HUES64 (cell line): ENCODE measurements at regions not wholly inside any gene's neighbourhood (a gene's known extent, or its start where the extent isn't known, plus 50 kb on each side); places are given as distances from the start of the nearest gene placed in this dataset.

Experiments
- H3K27ac ChIP-seq: 2 replicates; pipeline ENCODE4 v1.7.0; 2013; ENCODE audit warnings: low read depth, low read length, inconsistent platforms
- H3K27me3 ChIP-seq: 2 replicates; pipeline ENCODE4 v1.6.1; 2013; ENCODE audit warnings: mild to moderate bottlenecking, low read length; ENCODE audit not compliant: insufficient read depth
- H3K36me3 ChIP-seq: 2 replicates; pipeline ENCODE4 v1.6.1; 2013; ENCODE audit warnings: mild to moderate bottlenecking, low read length; ENCODE audit not compliant: insufficient read depth
- H3K4me1 ChIP-seq: 2 replicates; pipeline ENCODE4 v1.6.1; 2013; ENCODE audit warnings: mild to moderate bottlenecking, low read length, moderate library complexity; ENCODE audit not compliant: insufficient read depth
- H3K4me3 ChIP-seq: 2 replicates; pipeline ENCODE4 v1.5.1; 2013; ENCODE audit warnings: mild to moderate bottlenecking, low read length, moderate library complexity
- H3K9ac ChIP-seq: 2 replicates; pipeline ENCODE4 v1.6.1; 2013; ENCODE audit warnings: mild to moderate bottlenecking, low read depth, low read length
- H3K9me3 ChIP-seq: 2 replicates; pipeline ENCODE4 v1.6.1; 2013; ENCODE audit warnings: low read depth, low read length; ENCODE audit not compliant: insufficient read depth
- WGBS: fragments of 150-250, 120-280 bp; methylation state at CpG from one replicate; pipeline ENCODE4 v1.1.7; 2013; ENCODE audit warnings: missing lambda C conversion rate; 5-methylcytosine and 5-hydroxymethylcytosine counted together

GRCh38 chr13:63190742-63191141, 1775.1 kb upstream of the PCDH20 start:
- H3K36me3 ChIP-seq: no peaks in the 10 kb centered on the region
- no peaks in the 10 kb centered on the region; the same call in 1 of the 2 replicates for H3K4me1 ChIP-seq
- H3K9me3 ChIP-seq: no peaks in the 10 kb centered on the region
- no peak overlapping the region for H3K27ac ChIP-seq
- no peak overlapping the region for H3K9ac ChIP-seq
- no peak overlapping the region for H3K4me3 ChIP-seq
- WGBS: over 99% methylated on average over 5 of the region's 5 CpGs
- no peaks in the 10 kb centered on the region for H3K27me3 ChIP-seq

GRCh38 chr13:63190219-63190618, 1774.6 kb upstream of the PCDH20 start:
- H3K36me3 ChIP-seq: no peaks in the 10 kb centered on the region
- no peak overlapping the region for H3K27ac ChIP-seq
- peaks cover under 1% of the 10 kb centered on the region; the same call in 1 of the 2 replicates for H3K4me1 ChIP-seq
- no peak overlapping the region for H3K4me3 ChIP-seq
- WGBS: 95% methylated on average over 2 of the region's 2 CpGs
- H3K9ac ChIP-seq: no peak overlapping the region
- H3K27me3 ChIP-seq: no peaks in the 10 kb centered on the region
- H3K9me3 ChIP-seq: no peaks in the 10 kb centered on the region

DNA sequence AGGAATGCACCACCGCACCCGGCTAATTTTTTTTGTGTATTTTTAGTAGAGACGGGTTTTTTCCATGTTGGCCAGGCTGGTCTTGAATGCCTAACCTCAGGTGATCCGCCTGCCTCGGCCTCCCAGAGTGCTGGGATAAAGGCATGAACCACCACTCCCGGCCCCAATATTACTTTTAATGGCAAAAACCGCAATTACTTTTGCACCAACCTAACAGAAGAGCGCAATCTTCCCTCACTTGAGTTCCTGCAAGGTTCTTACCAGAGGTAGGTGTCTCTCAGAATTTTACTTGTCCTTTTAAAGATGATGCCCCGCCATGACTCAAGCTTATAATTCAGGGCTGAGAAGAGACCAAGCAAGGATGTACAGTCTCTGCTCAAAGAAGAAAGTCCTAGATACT, 1774.1 kb upstream of the PCDH20 start:
- no peaks in the 10 kb centered on the region for H3K9me3 ChIP-seq

DNA sequence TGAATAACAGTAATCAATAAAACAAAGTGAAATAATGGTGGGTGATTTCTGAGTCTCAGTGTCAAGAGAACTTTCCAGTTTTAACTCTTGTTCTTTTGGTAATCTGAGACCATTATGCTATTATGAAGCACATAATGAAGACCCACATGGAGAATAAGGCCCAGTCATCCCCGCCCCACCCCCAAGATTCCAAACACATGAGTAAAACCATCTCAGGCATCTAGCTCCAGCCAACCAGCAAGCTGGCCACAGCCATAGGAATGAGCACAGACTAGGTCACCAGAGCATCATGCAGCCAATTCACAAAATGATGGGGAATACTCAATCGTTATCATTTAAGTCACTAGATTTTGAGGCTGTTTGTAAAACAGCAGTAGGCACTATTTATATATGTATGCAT, 1769.0 kb upstream of the PCDH20 start:
- Histone ChIP-seq H3K4me3 (no peak overlapping the region), H3K36me3 (no peaks in the 10 kb centered on the region), H3K9me3 (no peaks in the 10 kb centered on the region), H3K9ac (no peak overlapping the region; the same call in 1 of the 2 replicates), H3K4me1 (peaks cover 15% of the 10 kb centered on the region), H3K27ac (peak overlapping the region; percentile 50), H3K27me3 (no peaks in the 10 kb centered on the region)
- 56% methylated on average over 1 of the region's 2 CpGs for WGBS

More for the DNA sequence above, 1774.1 kb upstream of the PCDH20 start:
- no peaks in the 10 kb centered on the region for H3K36me3 ChIP-seq
- no peak overlapping the region for H3K9ac ChIP-seq
- no peak overlapping the region for H3K4me3 ChIP-seq
- peaks cover 5% of the 10 kb centered on the region for H3K4me1 ChIP-seq
- no peak overlapping the region for H3K27ac ChIP-seq
- 96% methylated on average over 9 of the region's 9 CpGs for WGBS
- H3K27me3 ChIP-seq: no peaks in the 10 kb centered on the region

GRCh38 chr13:63175536-63175935, 1759.9 kb upstream of the PCDH20 start:
- Histone ChIP-seq H3K9ac (no peak overlapping the region), H3K9me3 (no peaks in the 10 kb centered on the region), H3K27me3 (no peaks in the 10 kb centered on the region), H3K4me1 (peaks cover 20% of the 10 kb centered on the region; the same call in 1 of the 2 replicates), H3K36me3 (no peaks in the 10 kb centered on the region), H3K27ac (no peak overlapping the region), H3K4me3 (no peak overlapping the region)

- H3K27me3 ChIP-seq: no peaks in the 10 kb centered on the region
These were observed 1752.2 kb upstream of the PCDH20 start for GRCh38 chr13:63167699-63168337.

GRCh38 chr13:63166345-63166744, 1750.7 kb upstream of the PCDH20 start:
- Histone ChIP-seq H3K36me3 (no peaks in the 10 kb centered on the region), H3K9ac (no peak overlapping the region), H3K4me3 (no peak overlapping the region), H3K27ac (no peak overlapping the region), H3K27me3 (no peaks in the 10 kb centered on the region), H3K4me1 (peaks cover 15% of the 10 kb centered on the region), H3K9me3 (no peaks in the 10 kb centered on the region)
- 65% methylated on average over 2 of the region's 4 CpGs for WGBS

More at GRCh38 chr13:63167699-63168337, 1752.2 kb upstream of the PCDH20 start:
- Histone ChIP-seq H3K27ac (peak overlapping the region; percentile 67), H3K4me3 (no peak overlapping the region), H3K4me1 (peaks cover 15% of the 10 kb centered on the region), H3K9ac (no peak overlapping the region), H3K36me3 (no peaks in the 10 kb centered on the region), H3K9me3 (no peaks in the 10 kb centered on the region)
- 71% methylated on average over 6 of the region's 7 CpGs for WGBS

DNA sequence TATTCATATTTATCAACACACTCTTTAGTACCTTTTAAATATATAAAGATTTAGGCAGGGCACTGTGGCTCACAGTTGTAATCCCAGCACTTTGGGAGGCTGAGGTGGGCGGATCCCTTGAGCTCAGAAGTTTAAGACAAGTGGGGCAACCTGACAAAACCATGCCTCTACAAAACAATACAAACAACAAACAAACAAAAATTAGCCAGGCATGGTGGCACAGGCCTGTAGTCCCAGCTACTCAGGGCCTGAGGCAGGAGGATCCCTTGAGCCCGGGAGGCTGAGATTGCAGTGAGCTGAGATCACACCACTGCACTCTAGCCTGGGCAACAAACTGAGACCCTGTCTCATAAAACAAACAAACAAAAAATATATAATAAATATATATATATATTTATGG, 1748.3 kb upstream of the PCDH20 start:
- no peak overlapping the region for H3K9ac ChIP-seq
- H3K27me3 ChIP-seq: no peaks in the 10 kb centered on the region
- H3K27ac ChIP-seq: no peak overlapping the region
- no peaks in the 10 kb centered on the region for H3K36me3 ChIP-seq
- H3K9me3 ChIP-seq: no peaks in the 10 kb centered on the region
- no peak overlapping the region for H3K4me3 ChIP-seq
- 88% methylated on average over 2 of the region's 2 CpGs for WGBS
- H3K4me1 ChIP-seq: peaks cover 15% of the 10 kb centered on the region

- no peak overlapping the region for H3K4me3 ChIP-seq
- 100% methylated on average over 1 of the region's 1 CpG for WGBS
These were observed 1745.6 kb upstream of the PCDH20 start for GRCh38 chr13:63161219-63161618.

DNA sequence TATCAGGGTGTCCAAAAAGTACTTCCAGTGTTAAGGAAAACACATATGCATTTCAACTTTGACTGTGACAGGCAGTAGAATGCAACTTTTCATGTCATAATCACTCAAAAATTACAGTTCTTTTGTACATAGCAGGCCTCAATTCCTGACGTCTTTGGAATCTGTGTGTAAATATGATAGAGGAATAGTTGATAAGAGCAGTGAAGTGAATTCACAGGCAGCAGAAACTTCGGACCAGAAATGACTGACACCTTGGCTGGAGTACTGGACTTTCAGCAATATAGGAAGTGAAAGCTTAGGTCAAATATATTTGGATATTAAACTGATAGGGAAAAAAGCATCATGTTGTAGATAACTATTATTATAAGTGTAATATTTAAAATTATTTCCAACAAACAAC, 1741.2 kb upstream of the PCDH20 start:
- H3K9me3 ChIP-seq: no peaks in the 10 kb centered on the region
- no peaks in the 10 kb centered on the region for H3K27me3 ChIP-seq
- H3K4me1 ChIP-seq: no peaks in the 10 kb centered on the region
- H3K4me3 ChIP-seq: no peak overlapping the region
- no peaks in the 10 kb centered on the region for H3K36me3 ChIP-seq
- H3K9ac ChIP-seq: no peak overlapping the region
- no peak overlapping the region for H3K27ac ChIP-seq
- 92% methylated on average over 2 of the region's 2 CpGs for WGBS

More at GRCh38 chr13:63161219-63161618, 1745.6 kb upstream of the PCDH20 start:
- no peak overlapping the region for H3K27ac ChIP-seq
- no peak overlapping the region for H3K9ac ChIP-seq
- H3K36me3 ChIP-seq: no peaks in the 10 kb centered on the region
- no peaks in the 10 kb centered on the region for H3K9me3 ChIP-seq
- H3K4me1 ChIP-seq: no peaks in the 10 kb centered on the region
- no peaks in the 10 kb centered on the region for H3K27me3 ChIP-seq

DNA sequence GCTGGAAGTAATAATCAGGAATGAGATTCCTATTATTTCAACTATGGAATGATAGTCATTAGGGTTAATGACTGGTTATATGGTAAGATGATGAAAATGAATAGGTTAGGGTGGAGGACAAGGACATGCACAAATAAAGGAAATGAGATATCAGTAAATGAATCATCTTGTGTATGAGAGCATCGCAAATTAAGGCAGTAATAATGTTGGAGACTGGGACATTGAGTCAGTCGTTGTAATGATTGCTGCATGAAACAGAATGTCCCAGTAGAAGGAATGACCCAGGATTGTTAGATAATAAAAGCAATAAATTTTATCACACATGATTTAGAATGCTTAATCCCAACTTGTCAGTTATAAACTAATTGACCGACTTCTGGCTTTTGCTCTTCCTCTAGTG, 1733.7 kb upstream of the PCDH20 start:
- H3K9me3 ChIP-seq: peaks cover 5% of the 10 kb centered on the region; the same call in 1 of the 2 replicates
- 86% methylated on average over 3 of the region's 3 CpGs for WGBS
- no peaks in the 10 kb centered on the region for H3K4me1 ChIP-seq
- H3K27me3 ChIP-seq: no peaks in the 10 kb centered on the region
- H3K4me3 ChIP-seq: no peak overlapping the region
- no peaks in the 10 kb centered on the region for H3K36me3 ChIP-seq
- H3K9ac ChIP-seq: no peak overlapping the region
- H3K27ac ChIP-seq: no peak overlapping the region

DNA sequence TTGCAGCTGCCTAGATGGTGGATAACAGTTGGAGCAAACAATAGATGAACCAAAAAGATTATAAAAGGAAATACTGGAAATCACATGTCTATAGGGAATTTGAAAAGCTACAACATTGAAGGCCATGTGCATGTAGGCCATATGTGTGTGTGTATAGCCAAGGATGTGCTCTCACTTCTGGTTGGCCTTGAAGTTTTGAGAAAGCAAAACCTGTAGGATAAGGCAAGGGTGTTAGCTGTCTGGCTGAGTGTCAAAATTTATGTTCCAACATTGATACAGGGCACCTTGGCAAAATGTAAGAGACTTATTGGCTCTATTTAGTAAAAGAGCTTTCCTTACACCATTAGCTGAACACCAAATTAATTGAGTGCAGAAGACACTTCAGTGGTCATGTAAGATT, 1723.6 kb upstream of the PCDH20 start:
- Histone ChIP-seq H3K36me3 (no peaks in the 10 kb centered on the region), H3K27me3 (no peaks in the 10 kb centered on the region), H3K27ac (no peak overlapping the region), H3K4me1 (no peaks in the 10 kb centered on the region), H3K4me3 (no peak overlapping the region), H3K9me3 (no peaks in the 10 kb centered on the region), H3K9ac (no peak overlapping the region)
